Stimulated activated CD4-positive, alpha-beta T cell treated with anti-CD3 and anti-CD28 coated beads, TNF-alpha, amount 100 ng/mL, for 4 hours (primary cell): ENCODE measurements at regions not wholly inside any gene's neighbourhood (a gene's known extent, or its start where the extent isn't known, plus 50 kb on each side); places are given as distances from the start of the nearest gene placed in this dataset.
"Not testable (repeated sequence)": the region's sequence is repeated elsewhere in the genome, so short reads cannot be mapped to it uniquely, and the experiment has no call there.

Experiments
- DNase-seq, 3 experiments: peaks; one replicate each; pipeline ENCODE4 v3.0.0-alpha.2; 2020; ENCODE audit warnings: low read depth in 3 of 3

GRCh38 chr20:50359607-50360217 lies 150.5 kb upstream of the PTPN1 start:
- DNase-seq, result no peak

- no peak for DNase-seq
These were observed 149.9 kb upstream of the PTPN1 start for GRCh38 chr20:50360218-50360672.

- DNase-seq, result no peak
These were observed 149.3 kb upstream of the PTPN1 start for GRCh38 chr20:50360921-50361320.

- DNase-seq, result not testable (repeated sequence)
These were observed 148.0 kb upstream of the PTPN1 start for GRCh38 chr20:50362177-50362576.

- no peak for DNase-seq
These were observed 147.2 kb upstream of the PTPN1 start for GRCh38 chr20:50363027-50363426.

GRCh38 chr20:50363479-50363878 lies 146.7 kb upstream of the PTPN1 start:
- no peak for DNase-seq

- DNase-seq, result no peak
These were observed 145.6 kb upstream of the PTPN1 start for GRCh38 chr20:50364542-50364941.

GRCh38 chr20:50366270-50367103 lies 143.7 kb upstream of the PTPN1 start:
- DNase-seq, result no peak

- DNase-seq, result no peak
These were observed 143.0 kb upstream of the PTPN1 start for GRCh38 chr20:50367104-50367674.

- no peak for DNase-seq
These were observed 142.3 kb upstream of the PTPN1 start for GRCh38 chr20:50367739-50368375.

GRCh38 chr20:50368386-50368785 lies 141.8 kb upstream of the PTPN1 start:
- DNase-seq, result no peak

GRCh38 chr20:50368813-50369224 lies 141.4 kb upstream of the PTPN1 start:
- DNase-seq, result no peak

- no peak for DNase-seq
These were observed 140.8 kb upstream of the PTPN1 start for GRCh38 chr20:50369225-50370035.

- no peak for DNase-seq
These were observed 140.1 kb upstream of the PTPN1 start for GRCh38 chr20:50370036-50370566.

- no peak for DNase-seq
These were observed 138.1 kb upstream of the PTPN1 start for GRCh38 chr20:50371878-50372769.

GRCh38 chr20:50372770-50373088 lies 137.5 kb upstream of the PTPN1 start:
- no peak for DNase-seq

GRCh38 chr20:50373674-50374286 lies 136.4 kb upstream of the PTPN1 start:
- no peak for DNase-seq

- DNase-seq, result no peak
These were observed 135.6 kb upstream of the PTPN1 start for GRCh38 chr20:50374541-50375078.

GRCh38 chr20:50376179-50376887 lies 133.8 kb upstream of the PTPN1 start:
- DNase-seq, result no peak
